Adrenal gland (tissue), 9 donors: ENCODE measurements at regions not wholly inside any gene's neighbourhood (a gene's known extent, or its start where the extent isn't known, plus 50 kb on each side); places are given as distances from the start of the nearest gene placed in this dataset.

Experiments used
- DNase-seq, 7 donors: peaks; one replicate each; pipeline ENCODE4 v3.0.0-alpha.2; 2019 to 2020
- H3K27ac ChIP-seq, 5 donors: fragments of 200-600 bp; sonication (generic) in 4 of 5; 1 replicate in 3 of 5; 2 replicates in 2 of 5; pipeline versions ENCODE4 v1.5.1 to v1.8.0; 2016 to 2020; ENCODE audit warnings: mild to moderate bottlenecking in 1 of 5
- H3K27me3 ChIP-seq: fragments of 200-600 bp; 2 replicates; pipeline ENCODE4 v1.8.0; 2021
- H3K36me3 ChIP-seq, 2 donors: fragments of 200-600 bp; replicated peaks in 1 of 2; 1 replicate in 1 of 2; 2 replicates in 1 of 2; pipeline versions ENCODE4 v1.5.1 to v1.8.0; 2018 to 2022
- H3K4me1 ChIP-seq, 2 donors: fragments of 200-600 bp; replicated peaks in 1 of 2; 1 replicate in 1 of 2; 2 replicates in 1 of 2; pipeline versions ENCODE4 v1.5.1 to v1.8.0; 2018 to 2021
- H3K4me3 ChIP-seq, 4 donors: fragments of 200-600 bp; sonication (generic) in 3 of 4; one replicate each; pipeline ENCODE4 v1.5.1; 2016 to 2018
- H3K9me3 ChIP-seq, 3 donors: fragments of 200-600 bp; sonication (generic) in 1 of 3; replicated peaks in 1 of 3; 1 replicate in 2 of 3; 2 replicates in 1 of 3; pipeline versions ENCODE4 v1.5.1 to v1.8.0; 2016 to 2021
- CTCF ChIP-seq, 6 experiments: fragments of 450-650 bp in 4 of 6; fragments of 200-600 bp in 2 of 6; sonication (generic) in 1 of 6; IDR thresholded peaks; 1 replicate in 5 of 6; 2 replicates in 1 of 6; pipeline versions ENCODE4 v1.5.1 to v1.8.0; 2016 to 2021; ENCODE audit warnings: antibody characterized with exemption in 6 of 6, mild to moderate bottlenecking in 2 of 6, moderate library complexity in 1 of 6
- POLR2A ChIP-seq, 2 donors: fragments of 450-650 bp; IDR thresholded peaks; one replicate each; pipeline ENCODE4 v1.6.1; 2017; ENCODE audit warnings: antibody characterized with exemption in 2 of 2, mild to moderate bottlenecking in 2 of 2, moderate library complexity in 1 of 2
- WGBS, 4 donors: extraction: QIAGEN DNeasy Blood & Tissue Kit in 2 of 4; methylation state at CpG; one replicate each; pipeline versions ENCODE4 v1.1.5 to v1.1.7; 2013 to 2017; 5-methylcytosine and 5-hydroxymethylcytosine counted together
- intact Hi-C, 2 donors: fragments of 100-400 bp; cut with DNase I; formaldehyde crosslinking; loops; one replicate each; pipeline versions ENCODE4 v1.14.1 to v1.15.0; 2022 to 2023
- donor health status: healthy with polysubstance abuse.
- donor health status: Bipolar disorder and iron deficiency.
- donor health status: DM: yes; HTN: yes; CAD: no.
- donor health status: DM: no; HTN: no; CAD: no.
- donor health status: DM: no; HTN: no; CAD: no.

GRCh38 chr12:23450810-23451209 is 498.7 kb downstream of the SOX5 start:
- intact Hi-C loops, result no loop called here
- H3K9me3 ChIP-seq, result no peaks in the 10 kb centered on the region
- DNase-seq, result no peak
- H3K4me3 ChIP-seq, result no peak overlapping the region
- no peaks in the 10 kb centered on the region for H3K4me1 ChIP-seq
- 72 to 88% (median 85%) methylated on average over 1 of the region's 1 CpG for WGBS, 4 donors
- TF ChIP-seq POLR2A (IDR thresholded peaks at IDR 0.05) (no peak), CTCF (IDR thresholded peaks at IDR 0.05) (no peak)
- H3K27me3 ChIP-seq, result no peaks in the 10 kb centered on the region
- no peak overlapping the region for H3K27ac ChIP-seq
- H3K36me3 ChIP-seq, result no peaks in the 10 kb centered on the region

GRCh38 chr12:23455283-23455682 is 494.2 kb downstream of the SOX5 start:
- TF ChIP-seq CTCF (IDR thresholded peaks at IDR 0.05), result no peak
- TF ChIP-seq POLR2A (IDR thresholded peaks at IDR 0.05), result no peak
- no peak for DNase-seq
- Histone ChIP-seq H3K27ac (no peak overlapping the region), H3K4me3 (no peak overlapping the region), H3K4me1 (no peaks in the 10 kb centered on the region), H3K27me3 (no peaks in the 10 kb centered on the region), H3K9me3 (no peaks in the 10 kb centered on the region), H3K36me3 (no peaks in the 10 kb centered on the region)
- intact Hi-C loops, result no loop called here
- WGBS, 4 donors, result 67 to 77% (median 75%) methylated on average over 2 of the region's 2 CpGs

- intact Hi-C loops, result no loop called here
- TF ChIP-seq POLR2A (IDR thresholded peaks at IDR 0.05) (no peak), CTCF (IDR thresholded peaks at IDR 0.05) (no peak)
- no peak for DNase-seq
- WGBS, 4 donors, result 82 to 91% (median 86%) methylated on average over 2 of the region's 2 CpGs
- Histone ChIP-seq H3K36me3 (no peaks in the 10 kb centered on the region), H3K9me3 (no peaks in the 10 kb centered on the region), H3K4me3 (no peak overlapping the region), H3K4me1 (no peaks in the 10 kb centered on the region), H3K27ac (no peak overlapping the region), H3K27me3 (no peaks in the 10 kb centered on the region)
These were observed 490.8 kb downstream of the SOX5 start for GRCh38 chr12:23458640-23459039.

GRCh38 chr12:23462546-23462945 is 486.9 kb downstream of the SOX5 start:
- H3K4me1 ChIP-seq, result no peaks in the 10 kb centered on the region
- H3K27me3 ChIP-seq, result no peaks in the 10 kb centered on the region
- TF ChIP-seq POLR2A (IDR thresholded peaks at IDR 0.05), result no peak
- TF ChIP-seq CTCF (IDR thresholded peaks at IDR 0.05), result no peak
- intact Hi-C loops, result no loop called here
- 44 to 51% (median 47%) methylated on average over 3 of the region's 3 CpGs for WGBS, 4 donors
- no peak for DNase-seq
- no peak overlapping the region for H3K27ac ChIP-seq
- H3K36me3 ChIP-seq, result no peaks in the 10 kb centered on the region
- H3K9me3 ChIP-seq, result no peaks in the 10 kb centered on the region
- H3K4me3 ChIP-seq, result no peak overlapping the region
